ENCODE measurements at regions not wholly inside any gene's neighbourhood (a gene's known extent, or its start where the extent isn't known, plus 50 kb on each side); places are given as distances from the start of the nearest gene placed in this dataset.

DNA sequence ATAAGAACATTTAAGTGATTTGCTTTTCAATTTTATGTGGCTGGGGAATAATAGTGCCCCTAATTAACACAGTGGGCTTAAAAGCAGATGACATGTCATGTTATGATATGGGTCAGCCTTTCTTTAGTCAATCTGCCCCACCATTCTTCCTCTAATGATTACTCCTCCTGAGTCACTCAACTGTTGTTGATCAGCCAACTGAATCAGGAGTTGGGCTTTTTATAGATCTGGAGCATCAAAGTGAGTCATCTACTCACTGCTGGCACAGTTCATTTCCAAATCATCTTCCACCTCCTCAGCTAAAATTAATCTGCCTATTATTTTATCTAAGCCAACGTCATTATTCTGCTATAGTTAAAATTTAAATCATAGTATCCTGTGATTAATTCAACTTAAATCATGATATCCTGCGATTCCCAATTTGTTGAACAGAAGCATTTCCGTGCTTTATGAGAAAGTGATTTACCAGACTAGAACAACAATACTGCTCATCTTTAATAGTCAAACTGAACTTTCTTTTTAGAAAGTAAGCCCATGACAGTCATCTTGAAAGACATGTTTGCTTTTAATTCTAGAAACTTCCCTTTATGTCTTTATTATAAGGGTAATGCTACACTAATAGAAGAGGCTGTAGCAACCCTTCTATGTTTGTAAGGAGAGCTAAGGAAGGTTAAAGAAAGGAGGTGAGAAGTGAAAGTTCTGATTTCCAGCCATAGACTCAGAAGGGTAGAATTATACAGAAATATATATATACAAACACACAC is 551.4 kb downstream of the TBC1D4 start:
- TF ChIP-seq, protein P1, sequence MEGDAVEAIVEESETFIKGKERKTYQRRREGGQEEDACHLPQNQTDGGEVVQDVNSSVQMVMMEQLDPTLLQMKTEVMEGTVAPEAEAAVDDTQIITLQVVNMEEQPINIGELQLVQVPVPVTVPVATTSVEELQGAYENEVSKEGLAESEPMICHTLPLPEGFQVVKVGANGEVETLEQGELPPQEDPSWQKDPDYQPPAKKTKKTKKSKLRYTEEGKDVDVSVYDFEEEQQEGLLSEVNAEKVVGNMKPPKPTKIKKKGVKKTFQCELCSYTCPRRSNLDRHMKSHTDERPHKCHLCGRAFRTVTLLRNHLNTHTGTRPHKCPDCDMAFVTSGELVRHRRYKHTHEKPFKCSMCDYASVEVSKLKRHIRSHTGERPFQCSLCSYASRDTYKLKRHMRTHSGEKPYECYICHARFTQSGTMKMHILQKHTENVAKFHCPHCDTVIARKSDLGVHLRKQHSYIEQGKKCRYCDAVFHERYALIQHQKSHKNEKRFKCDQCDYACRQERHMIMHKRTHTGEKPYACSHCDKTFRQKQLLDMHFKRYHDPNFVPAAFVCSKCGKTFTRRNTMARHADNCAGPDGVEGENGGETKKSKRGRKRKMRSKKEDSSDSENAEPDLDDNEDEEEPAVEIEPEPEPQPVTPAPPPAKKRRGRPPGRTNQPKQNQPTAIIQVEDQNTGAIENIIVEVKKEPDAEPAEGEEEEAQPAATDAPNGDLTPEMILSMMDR (IDR thresholded peaks at IDR 0.05; ENCODE audit: low read depth, low read length), result no peak
- DNase-seq (ENCODE audit: extremely low read depth, low read depth), result no peak

DNA sequence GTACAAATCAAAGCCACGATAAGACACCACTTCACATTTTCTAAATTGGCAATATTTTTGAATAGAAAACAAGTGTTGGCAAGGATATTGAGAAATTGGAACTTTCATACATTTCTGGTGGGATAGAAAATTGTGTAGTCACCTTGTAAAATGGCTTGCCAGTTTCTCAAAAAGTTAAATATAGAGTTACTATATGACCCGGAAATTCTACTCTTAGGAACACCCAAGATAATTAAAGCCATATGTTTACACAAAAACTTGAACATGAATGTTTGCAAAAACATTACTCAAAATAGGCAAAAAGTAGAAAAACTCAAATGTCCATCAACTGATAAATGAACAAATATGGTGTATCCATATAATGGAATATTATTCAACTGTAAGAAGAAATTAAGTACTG is 552.5 kb downstream of the TBC1D4 start:
- no peak for DNase-seq (ENCODE audit: extremely low read depth, low read depth)

DNA sequence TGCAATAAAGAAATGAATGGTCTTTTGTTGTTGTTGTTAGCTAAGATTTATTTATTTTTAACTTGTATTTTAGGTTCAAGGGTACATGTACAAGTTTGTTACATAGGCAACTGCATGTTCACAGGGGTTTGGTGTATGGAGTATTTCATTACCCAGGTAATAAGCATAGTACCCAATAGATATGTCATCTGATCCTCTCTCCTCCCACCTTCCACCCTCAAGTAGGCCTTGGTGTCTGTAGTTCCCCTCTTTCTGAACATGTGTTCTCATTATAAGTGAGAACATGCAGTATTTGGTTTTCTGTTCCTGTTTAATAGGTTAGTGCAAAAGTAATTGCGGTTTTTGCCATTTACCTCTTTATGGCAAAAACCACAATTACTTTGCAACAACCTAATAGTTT is 554.1 kb downstream of the TBC1D4 start:
- no peak for DNase-seq (ENCODE audit: extremely low read depth, low read depth)
- TF ChIP-seq, protein P1 (IDR thresholded peaks at IDR 0.05; ENCODE audit: low read depth, low read length), result no peak

More for the DNA sequence above, 552.5 kb downstream of the TBC1D4 start:
- TF ChIP-seq, protein P1 (IDR thresholded peaks at IDR 0.05; ENCODE audit: low read depth, low read length), result no peak

DNA sequence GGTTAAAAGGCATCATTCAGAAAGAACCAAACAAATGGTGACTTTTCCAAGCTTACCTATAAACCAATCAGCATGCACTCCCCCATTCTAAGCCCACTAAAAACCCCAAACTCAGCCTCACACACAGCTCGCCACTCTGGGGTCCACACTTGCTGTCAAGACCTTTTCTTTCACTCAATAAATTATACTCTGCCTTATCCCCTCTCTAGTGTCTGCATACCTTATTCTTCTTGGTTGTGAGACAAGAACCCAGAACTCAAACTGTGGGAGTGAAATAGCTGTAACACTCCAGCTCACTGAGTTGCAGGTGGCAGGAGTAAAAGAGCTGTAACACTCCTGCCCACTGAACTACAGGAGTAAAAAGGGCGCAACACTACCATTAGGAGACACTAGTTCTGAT is 559.0 kb downstream of the TBC1D4 start:
- no peak for DNase-seq (ENCODE audit: extremely low read depth, low read depth)
- TF ChIP-seq, protein P1 (IDR thresholded peaks at IDR 0.05; ENCODE audit: low read depth, low read length), result no peak

DNA sequence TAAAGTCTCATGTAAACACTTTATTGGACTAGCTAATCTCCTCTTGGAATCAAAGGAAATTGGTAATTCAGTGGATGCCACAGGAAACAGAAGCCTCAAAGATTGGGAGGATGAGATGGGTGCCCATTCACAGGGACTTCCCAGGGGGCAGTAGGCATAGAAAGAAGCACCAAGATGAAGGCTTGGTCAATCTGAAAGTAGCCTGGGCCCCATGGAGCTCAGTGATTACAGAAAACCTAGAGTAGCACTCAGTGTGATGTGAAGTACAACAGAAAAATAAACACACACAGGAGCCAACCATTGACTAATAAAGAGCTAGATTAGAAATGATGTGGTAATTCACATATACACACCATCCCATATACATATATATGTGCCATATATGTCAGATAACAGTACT is 560.6 kb downstream of the TBC1D4 start:
- TF ChIP-seq, protein P1 (IDR thresholded peaks at IDR 0.05; ENCODE audit: low read depth, low read length), result no peak
- no peak for DNase-seq (ENCODE audit: extremely low read depth, low read depth)

DNA sequence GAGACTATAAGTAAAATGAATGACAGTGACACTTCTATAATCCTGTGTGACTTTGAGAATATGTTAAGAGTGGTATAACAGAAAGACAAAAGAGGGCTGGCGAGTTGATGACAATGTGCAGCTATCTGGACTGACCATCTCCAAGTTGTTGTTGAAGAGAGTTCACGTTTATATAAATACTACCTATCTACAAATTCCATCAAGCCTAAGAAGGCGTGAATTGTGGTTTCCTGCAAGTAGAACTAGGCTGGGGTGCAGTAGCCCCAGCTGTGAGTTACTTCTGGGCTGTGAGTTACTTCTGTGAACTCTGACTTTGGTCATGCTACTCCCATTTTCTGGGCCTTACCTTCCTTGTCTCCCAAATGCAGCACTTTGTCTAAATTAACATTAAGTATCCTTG is 561.0 kb downstream of the TBC1D4 start:
- TF ChIP-seq, protein P1 (IDR thresholded peaks at IDR 0.05; ENCODE audit: low read depth, low read length), result no peak

DNA sequence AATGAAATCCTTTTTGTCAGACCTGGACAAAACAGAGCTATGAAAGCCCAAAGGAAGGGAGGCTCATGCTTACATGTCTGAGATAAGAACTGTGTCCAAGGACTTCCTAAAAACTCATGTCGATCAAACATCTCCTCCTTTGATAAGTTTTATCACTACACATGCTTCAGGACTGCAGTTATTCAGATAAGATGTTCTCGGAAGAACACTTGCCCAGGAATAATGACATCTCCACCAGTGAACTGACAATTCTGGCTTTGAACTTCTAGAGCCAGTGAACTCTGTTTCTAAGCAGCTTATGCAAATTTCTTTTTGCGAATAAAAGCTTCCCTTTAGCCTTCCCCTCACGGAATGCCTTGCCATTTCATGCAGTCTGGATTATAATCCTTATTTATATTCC is 561.6 kb downstream of the TBC1D4 start:
- no peak for DNase-seq (ENCODE audit: extremely low read depth, low read depth)
- TF ChIP-seq, protein P1 (IDR thresholded peaks at IDR 0.05; ENCODE audit: low read depth, low read length), result no peak

More for the DNA sequence above, 561.0 kb downstream of the TBC1D4 start:
- no peak for DNase-seq (ENCODE audit: extremely low read depth, low read depth)

All from AG09319 (cell line).